ENCODE measurements at regions not wholly inside any gene's neighbourhood (a gene's known extent, or its start where the extent isn't known, plus 50 kb on each side); places are given as distances from the start of the nearest gene placed in this dataset.

DNA sequence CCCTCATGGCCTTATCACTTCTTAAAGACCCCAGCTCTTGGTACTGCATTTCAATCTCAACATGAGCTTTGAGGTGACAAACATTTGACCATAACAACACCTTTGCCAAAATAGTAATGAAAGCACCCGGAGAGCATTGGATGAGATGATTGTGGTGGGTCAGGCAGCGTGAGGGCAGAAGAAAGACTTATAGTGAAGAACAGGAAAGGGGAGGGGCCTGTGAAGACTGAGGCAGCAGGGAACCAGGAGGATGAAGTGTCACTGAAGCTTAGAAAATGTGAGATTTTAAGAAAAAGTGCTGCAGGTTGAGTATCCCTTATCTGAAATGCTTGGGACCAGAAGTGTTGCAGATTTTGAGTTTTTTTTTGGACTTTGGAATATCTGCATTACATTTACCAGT, 86.3 kb downstream of the EMP1 start:
- TF ChIP-seq NR2F1 (conservative IDR thresholded peaks at IDR 0.05) (no peak), NFIC (IDR thresholded peaks at IDR 0.05; ENCODE audit: low read depth, low read length) (no peak)
- TF ChIP-seq, protein P1, sequence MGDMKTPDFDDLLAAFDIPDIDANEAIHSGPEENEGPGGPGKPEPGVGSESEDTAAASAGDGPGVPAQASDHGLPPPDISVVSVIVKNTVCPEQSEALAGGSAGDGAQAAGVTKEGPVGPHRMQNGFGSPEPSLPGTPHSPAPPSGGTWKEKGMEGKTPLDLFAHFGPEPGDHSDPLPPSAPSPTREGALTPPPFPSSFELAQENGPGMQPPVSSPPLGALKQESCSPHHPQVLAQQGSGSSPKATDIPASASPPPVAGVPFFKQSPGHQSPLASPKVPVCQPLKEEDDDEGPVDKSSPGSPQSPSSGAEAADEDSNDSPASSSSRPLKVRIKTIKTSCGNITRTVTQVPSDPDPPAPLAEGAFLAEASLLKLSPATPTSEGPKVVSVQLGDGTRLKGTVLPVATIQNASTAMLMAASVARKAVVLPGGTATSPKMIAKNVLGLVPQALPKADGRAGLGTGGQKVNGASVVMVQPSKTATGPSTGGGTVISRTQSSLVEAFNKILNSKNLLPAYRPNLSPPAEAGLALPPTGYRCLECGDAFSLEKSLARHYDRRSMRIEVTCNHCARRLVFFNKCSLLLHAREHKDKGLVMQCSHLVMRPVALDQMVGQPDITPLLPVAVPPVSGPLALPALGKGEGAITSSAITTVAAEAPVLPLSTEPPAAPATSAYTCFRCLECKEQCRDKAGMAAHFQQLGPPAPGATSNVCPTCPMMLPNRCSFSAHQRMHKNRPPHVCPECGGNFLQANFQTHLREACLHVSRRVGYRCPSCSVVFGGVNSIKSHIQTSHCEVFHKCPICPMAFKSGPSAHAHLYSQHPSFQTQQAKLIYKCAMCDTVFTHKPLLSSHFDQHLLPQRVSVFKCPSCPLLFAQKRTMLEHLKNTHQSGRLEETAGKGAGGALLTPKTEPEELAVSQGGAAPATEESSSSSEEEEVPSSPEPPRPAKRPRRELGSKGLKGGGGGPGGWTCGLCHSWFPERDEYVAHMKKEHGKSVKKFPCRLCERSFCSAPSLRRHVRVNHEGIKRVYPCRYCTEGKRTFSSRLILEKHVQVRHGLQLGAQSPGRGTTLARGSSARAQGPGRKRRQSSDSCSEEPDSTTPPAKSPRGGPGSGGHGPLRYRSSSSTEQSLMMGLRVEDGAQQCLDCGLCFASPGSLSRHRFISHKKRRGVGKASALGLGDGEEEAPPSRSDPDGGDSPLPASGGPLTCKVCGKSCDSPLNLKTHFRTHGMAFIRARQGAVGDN (IDR thresholded peaks at IDR 0.05): no peak
- CTCF ChIA-PET: interaction anchor here (1.2 to 1.5 kb wide), 2 partner anchors 28 to 79 kb away, joined by 3 to 5 read pairs; no protein-coding TSS in a partner anchor

More for the DNA sequence above, 86.3 kb downstream of the EMP1 start:
- H3K9me3 ChIP-seq (replicated peaks; ENCODE audit: control insufficient read depth, insufficient read depth, low read length): no peaks in the 10 kb centered on the region
- H3K36me3 ChIP-seq (ENCODE audit: control insufficient read depth in 2 of 2, insufficient read depth in 2 of 2, low read length in 1 of 2): no peaks in the 10 kb centered on the region
- FAIRE-seq (no peak), ATAC-seq (no peak), DNase-seq (ENCODE audit: low read depth, low spot score) (no peak)
- SMC1A ChIA-PET (ENCODE audit: uncharacterized antibody, unreplicated experiment): no interaction called here
- no peak overlapping the region for H2AFZ ChIP-seq (ENCODE audit: control insufficient read depth, low read depth, low read length)
- H3K4me3 ChIP-seq: no peak overlapping the region
- WGBS (ENCODE audit: insufficient coverage, insufficient replicate concordance, low lambda C conversion rate, missing lambda C conversion rate): 17% methylated on average over 2 of the region's 2 CpGs
- H3K27ac ChIP-seq (ENCODE audit: control insufficient read depth, insufficient read depth): no peak overlapping the region
- in situ Hi-C loops (cut with MboI) (no loop called here), intact Hi-C loops (cut with micrococcal nuclease; ENCODE audit: unreplicated experiment) (no loop called here)
- POLR2A ChIA-PET: no interaction called here
- no peaks in the 10 kb centered on the region; the same call in 1 of the 2 replicates for H4K20me1 ChIP-seq (ENCODE audit: control insufficient read depth, insufficient read depth)
- H3K4me1 ChIP-seq (ENCODE audit: control insufficient read depth, insufficient read depth, low read length): no peaks in the 10 kb centered on the region
- RAD21 ChIA-PET (ENCODE audit: unreplicated experiment): no interaction called here
- peaks cover 0 to 5% of the 10 kb centered on the region in 2 experiments; a peak in 1 of 4 replicates for H3K27me3 ChIP-seq (replicated peaks in 1 of 2; ENCODE audit: control insufficient read depth in 2 of 2, insufficient read depth in 2 of 2, low read length in 1 of 2)
- no peak overlapping the region for H3K9ac ChIP-seq (ENCODE audit: control insufficient read depth, insufficient read depth, low read length)
- H3K79me2 ChIP-seq (ENCODE audit: control insufficient read depth, insufficient read depth, low read length): no peaks in the 10 kb centered on the region
- no TSS peak for BruUV-seq (replicated peaks)
- no peak overlapping the region for H3K4me2 ChIP-seq (ENCODE audit: control insufficient read depth, insufficient read depth)

Data from GM12878 (cell line).